NCI-H146 (cell line): ENCODE measurements at regions not wholly inside any gene's neighbourhood (a gene's known extent, or its start where the extent isn't known, plus 50 kb on each side); places are given as distances from the start of the nearest gene placed in this dataset.
"Not testable (repeated sequence)": the region's sequence is repeated elsewhere in the genome, so short reads cannot be mapped to it uniquely, and the experiment has no call there.

Experiments used
- DNase-seq: peaks from one replicate; lab custom pipeline; 2025; lab: John Stamatoyannopoulos, UW

- DNase-seq, result no peak
Observed at GRCh38 chr5:58357799-58358500, 101.9 kb downstream of the PLK2 start.

- no peak for DNase-seq
Observed at GRCh38 chr5:58357121-58357520, 102.8 kb downstream of the PLK2 start.

- no peak for DNase-seq
Observed at GRCh38 chr5:58356662-58357061, 103.2 kb downstream of the PLK2 start.

GRCh38 chr5:58354827-58355226, 105.1 kb downstream of the PLK2 start:
- no peak for DNase-seq

GRCh38 chr5:58353992-58354391, 105.9 kb downstream of the PLK2 start:
- no peak for DNase-seq

- DNase-seq, result no peak
Observed at GRCh38 chr5:58351190-58351589, 108.7 kb downstream of the PLK2 start.

GRCh38 chr5:58348996-58349728, 110.7 kb downstream of the PLK2 start:
- no peak for DNase-seq

GRCh38 chr5:58346041-58346440, 113.8 kb downstream of the PLK2 start:
- DNase-seq, result no peak

GRCh38 chr5:58341476-58341875, 118.4 kb downstream of the PLK2 start:
- no peak for DNase-seq

GRCh38 chr5:58335518-58335917, 124.4 kb downstream of the PLK2 start:
- DNase-seq, result no peak

GRCh38 chr5:58334035-58334434, 125.9 kb downstream of the PLK2 start:
- DNase-seq, result no peak

- no peak for DNase-seq
Observed at GRCh38 chr5:58330781-58331180, 129.1 kb downstream of the PLK2 start.

- DNase-seq, result no peak
Observed at GRCh38 chr5:58327289-58327688, 132.6 kb downstream of the PLK2 start.

- no peak for DNase-seq
Observed at GRCh38 chr5:58326022-58326421, 133.9 kb downstream of the PLK2 start.

- DNase-seq, result no peak
Observed at GRCh38 chr5:58322453-58322852, 137.4 kb downstream of the PLK2 start.

- no peak for DNase-seq
Observed at GRCh38 chr5:58318468-58318867, 141.4 kb downstream of the PLK2 start.

GRCh38 chr5:58317808-58318207, 142.1 kb downstream of the PLK2 start:
- no peak for DNase-seq

GRCh38 chr5:58317009-58317408, 142.9 kb downstream of the PLK2 start:
- no peak for DNase-seq

GRCh38 chr5:58315794-58316193, 144.1 kb downstream of the PLK2 start:
- DNase-seq, result no peak

GRCh38 chr5:58314356-58315210, 145.3 kb downstream of the PLK2 start:
- no peak for DNase-seq

GRCh38 chr5:58312299-58312698, 147.6 kb downstream of the PLK2 start:
- DNase-seq, result no peak

GRCh38 chr5:58311526-58311925, 148.4 kb downstream of the PLK2 start:
- DNase-seq, result no peak

GRCh38 chr5:58308384-58308783, 151.5 kb downstream of the PLK2 start:
- not testable (repeated sequence) for DNase-seq
